MV-4-11 (cell line): ENCODE measurements at regions not wholly inside any gene's neighbourhood (a gene's known extent, or its start where the extent isn't known, plus 50 kb on each side); places are given as distances from the start of the nearest gene placed in this dataset.
"Not testable (repeated sequence)": the region's sequence is repeated elsewhere in the genome, so short reads cannot be mapped to it uniquely, and the experiment has no call there.

Source experiments
- DNase-seq: peaks from one replicate; lab custom pipeline; 2025; lab: John Stamatoyannopoulos, UW

- DNase-seq = peak; percentile 84
Measured at GRCh38 chr1:184854496-184855140, 100.0 kb upstream of the EDEM3 start.

- DNase-seq = no peak
Measured at GRCh38 chr1:184854036-184854435, 99.4 kb upstream of the EDEM3 start.

GRCh38 chr1:184851822-184852746 is 97.4 kb upstream of the EDEM3 start:
- DNase-seq = no peak

- DNase-seq = peak; percentile 63
Measured at GRCh38 chr1:184843732-184844495, 89.3 kb upstream of the EDEM3 start.

GRCh38 chr1:184840596-184840995 is 85.9 kb upstream of the EDEM3 start:
- no peak for DNase-seq

GRCh38 chr1:184838504-184838951 is 83.9 kb upstream of the EDEM3 start:
- DNase-seq = peak; percentile 78

GRCh38 chr1:184836934-184837895 is 82.6 kb upstream of the EDEM3 start:
- no peak for DNase-seq

- DNase-seq = no peak
Measured at GRCh38 chr1:184836141-184836540, 81.5 kb upstream of the EDEM3 start.

- DNase-seq = not testable (repeated sequence)
Measured at GRCh38 chr1:184833994-184834393, 79.3 kb upstream of the EDEM3 start.

GRCh38 chr1:184832517-184832916 is 77.9 kb upstream of the EDEM3 start:
- no peak for DNase-seq

- not testable (repeated sequence) for DNase-seq
Measured at GRCh38 chr1:184829496-184829895, 74.8 kb upstream of the EDEM3 start.

GRCh38 chr1:184828369-184828717 is 73.7 kb upstream of the EDEM3 start:
- no peak for DNase-seq

GRCh38 chr1:184827600-184828368 is 73.1 kb upstream of the EDEM3 start:
- DNase-seq = no peak

- DNase-seq = no peak
Measured at GRCh38 chr1:184826001-184826400, 71.3 kb upstream of the EDEM3 start.

GRCh38 chr1:184825571-184825970 is 70.9 kb upstream of the EDEM3 start:
- peak; percentile 88 for DNase-seq

GRCh38 chr1:184824691-184825323 is 70.1 kb upstream of the EDEM3 start:
- DNase-seq = peak; percentile 49

GRCh38 chr1:184823080-184823479 is 68.4 kb upstream of the EDEM3 start:
- no peak for DNase-seq

GRCh38 chr1:184822267-184822666 is 67.6 kb upstream of the EDEM3 start:
- DNase-seq = no peak

- DNase-seq = no peak
Measured at GRCh38 chr1:184821658-184822057, 67.0 kb upstream of the EDEM3 start.

- DNase-seq = no peak
Measured at GRCh38 chr1:184820956-184821355, 66.3 kb upstream of the EDEM3 start.
